Activated CD4-positive, alpha-beta T cell treated with anti-CD3 and anti-CD28 coated beads, Interleukin-2, amount 50 U/mL, for 24 hours (primary cell): ENCODE measurements at regions not wholly inside any gene's neighbourhood (a gene's known extent, or its start where the extent isn't known, plus 50 kb on each side); places are given as distances from the start of the nearest gene placed in this dataset.

Experiments used
- DNase-seq, 2 donors: peaks; one replicate each; pipeline ENCODE4 v3.0.0-alpha.2; 2020; ENCODE audit warnings: low read depth in 1 of 2, low spot score in 1 of 2

- no peak for DNase-seq
These were observed 69.7 kb upstream of the LY86 start for GRCh38 chr6:6518631-6519427.

- no peak for DNase-seq
These were observed 66.5 kb upstream of the LY86 start for GRCh38 chr6:6521961-6522482.

- no peak for DNase-seq
These were observed 65.8 kb upstream of the LY86 start for GRCh38 chr6:6522709-6523108.

GRCh38 chr6:6524951-6525350, 63.6 kb upstream of the LY86 start:
- DNase-seq = no peak

GRCh38 chr6:6525933-6526332, 62.6 kb upstream of the LY86 start:
- DNase-seq = no peak

- no peak for DNase-seq
These were observed 59.2 kb upstream of the LY86 start for GRCh38 chr6:6529275-6529674.

GRCh38 chr6:6533176-6533575, 55.3 kb upstream of the LY86 start:
- DNase-seq = no peak

- DNase-seq = no peak
These were observed 54.1 kb upstream of the LY86 start for GRCh38 chr6:6534399-6534798.

GRCh38 chr6:6537488-6538260, 50.8 kb upstream of the LY86 start:
- DNase-seq = no peak

GRCh38 chr6:6538261-6538660, 50.3 kb upstream of the LY86 start:
- no peak for DNase-seq
